ENCODE measurements at regions not wholly inside any gene's neighbourhood (a gene's known extent, or its start where the extent isn't known, plus 50 kb on each side); places are given as distances from the start of the nearest gene placed in this dataset.

GRCh38 chr11:116258821-116259220 is 514.0 kb downstream of the BUD13 start:
- TF ChIP-seq RXRA (IDR thresholded peaks at IDR 0.05) (no peak), TAF1 (conservative IDR thresholded peaks at IDR 0.05) (no peak), SP1 (IDR thresholded peaks at IDR 0.05) (no peak), RAD21 (IDR thresholded peaks at IDR 0.05) (no peak), ZBTB33 (IDR thresholded peaks at IDR 0.05) (no peak), JUND (IDR thresholded peaks at IDR 0.05) (no peak), CTCF (IDR thresholded peaks at IDR 0.05; ENCODE audit: low read depth, low read length, missing input control) (no peak), FOXA2 (IDR thresholded peaks at IDR 0.05) (no peak), NR2F2 (IDR thresholded peaks at IDR 0.05) (no peak), GABPA (IDR thresholded peaks at IDR 0.05 in 1 of 2, conservative IDR thresholded peaks at IDR 0.05 in 1 of 2) (no peak)

GRCh38 chr11:116257883-116258282 is 514.9 kb downstream of the BUD13 start:
- Histone ChIP-seq H3K9ac (ENCODE audit: low read depth in 1 of 2, low read length in 2 of 2) (no peak overlapping the region), H3K4me3 (ENCODE audit: low read depth in 1 of 3, low read length in 3 of 3) (no peak overlapping the region), H3K36me3 (ENCODE audit: control insufficient read depth in 4 of 4, insufficient read depth in 3 of 4, low read depth in 1 of 4, low read length in 3 of 4) (no peaks in the 10 kb centered on the region), H3K4me1 (ENCODE audit: control insufficient read depth in 4 of 4, insufficient read depth in 4 of 4, low read length in 3 of 4) (no peaks in the 10 kb centered on the region), H3K27me3 (ENCODE audit: control insufficient read depth in 4 of 4, insufficient read depth in 4 of 4, low read length in 3 of 4) (peaks cover 0 to 2% (median 0%) of the 10 kb centered on the region in 4 donors), H3K9me3 (ENCODE audit: control insufficient read depth in 4 of 4, low read length in 3 of 4) (no peaks in the 10 kb centered on the region), H3K27ac (ENCODE audit: low read depth in 1 of 2, low read length in 2 of 2) (no peak overlapping the region)
- no peak for DNase-seq (ENCODE audit: low spot score)
- TF ChIP-seq SP1 (IDR thresholded peaks at IDR 0.05), result no peak
- TF ChIP-seq HNF4A (conservative IDR thresholded peaks at IDR 0.05), result no peak
- no peak for TF ChIP-seq TAF1 (conservative IDR thresholded peaks at IDR 0.05)
- no peak for TF ChIP-seq EGR1 (IDR thresholded peaks at IDR 0.05; ENCODE audit: low read depth in 2 of 2)
- no peak for TF ChIP-seq FOXA2 (IDR thresholded peaks at IDR 0.05)
- no peak for TF ChIP-seq ATF3 (IDR thresholded peaks at IDR 0.05)
- TF ChIP-seq ZBTB33 (IDR thresholded peaks at IDR 0.05), result no peak
- 74% methylated on average over 4 of the region's 4 CpGs for WGBS

More at GRCh38 chr11:116258821-116259220, 514.0 kb downstream of the BUD13 start:
- Histone ChIP-seq H3K27me3 (ENCODE audit: control insufficient read depth in 4 of 4, insufficient read depth in 4 of 4, low read length in 3 of 4) (peaks cover 0 to 2% (median 0%) of the 10 kb centered on the region in 4 donors), H3K36me3 (ENCODE audit: control insufficient read depth in 4 of 4, insufficient read depth in 3 of 4, low read depth in 1 of 4, low read length in 3 of 4) (no peaks in the 10 kb centered on the region), H3K4me1 (ENCODE audit: control insufficient read depth in 4 of 4, insufficient read depth in 4 of 4, low read length in 3 of 4) (no peaks in the 10 kb centered on the region), H3K4me3 (ENCODE audit: low read depth in 1 of 3, low read length in 3 of 3) (no peak overlapping the region), H3K9me3 (ENCODE audit: control insufficient read depth in 4 of 4, low read length in 3 of 4) (no peaks in the 10 kb centered on the region), H3K9ac (ENCODE audit: low read depth in 1 of 2, low read length in 2 of 2) (no peak overlapping the region), H3K27ac (ENCODE audit: low read depth in 1 of 2, low read length in 2 of 2) (no peak overlapping the region)
- no peak for DNase-seq (ENCODE audit: low spot score)
- 71% methylated on average over 3 of the region's 3 CpGs for WGBS
